SK-N-SH treated with all-trans-retinoic acid at 6 μM for 48 hours (cell line): ENCODE measurements at regions not wholly inside any gene's neighbourhood (a gene's known extent, or its start where the extent isn't known, plus 50 kb on each side); places are given as distances from the start of the nearest gene placed in this dataset.

Source experiments
- CSDC2 ChIP-seq: fragments of 250-450 bp; sonication (Bioruptor Pico); IDR thresholded peaks from 2 replicates; pipeline ENCODE4 v1.5.0; 2020; ENCODE audit warnings: mild to moderate bottlenecking, moderate library complexity
- RARB ChIP-seq: fragments of 250-450 bp; sonication (Bioruptor Pico); IDR thresholded peaks from 2 replicates; pipeline ENCODE4 v1.8.0; 2021; ENCODE audit warnings: mild to moderate bottlenecking, moderate library complexity
- ZC3H10 ChIP-seq: fragments of 250-450 bp; sonication (Bioruptor Pico); IDR thresholded peaks from 2 replicates; pipeline ENCODE4 v1.5.1; 2021; ENCODE audit warnings: mild to moderate bottlenecking, moderate library complexity

- TF ChIP-seq CSDC2 (CRISPR knock-in tag) (no peak), ZC3H10 (CRISPR knock-in tag) (no peak), RARB (CRISPR knock-in tag) (no peak)
Measured at GRCh38 chr5:56566374-56567249, 248.7 kb upstream of the MAP3K1 start.
